NCI-H128 (cell line): ENCODE measurements at regions not wholly inside any gene's neighbourhood (a gene's known extent, or its start where the extent isn't known, plus 50 kb on each side); places are given as distances from the start of the nearest gene placed in this dataset.
A peak's percentile ranks its signal among the peaks of the same experiment; 100 is the strongest.

Experiments
- DNase-seq: peaks from one replicate; lab custom pipeline; 2025; ENCODE audit not compliant: unreplicated experiment; lab: John Stamatoyannopoulos, UW

- DNase-seq, result no peak
These were observed 769.1 kb downstream of the QKI start for GRCh38 chr6:164183556-164184123.

- no peak for DNase-seq
These were observed 764.3 kb downstream of the QKI start for GRCh38 chr6:164178679-164179332.

GRCh38 chr6:164169355-164169754, 754.8 kb downstream of the QKI start:
- no peak for DNase-seq

- DNase-seq, result no peak
These were observed 754.1 kb downstream of the QKI start for GRCh38 chr6:164168595-164168994.

- DNase-seq, result no peak
These were observed 753.4 kb downstream of the QKI start for GRCh38 chr6:164167873-164168405.

GRCh38 chr6:164166996-164167395, 752.5 kb downstream of the QKI start:
- DNase-seq, result no peak

GRCh38 chr6:164166515-164166914, 752.0 kb downstream of the QKI start:
- no peak for DNase-seq

GRCh38 chr6:164164876-164165275, 750.4 kb downstream of the QKI start:
- DNase-seq, result no peak

- DNase-seq, result no peak
These were observed 748.7 kb downstream of the QKI start for GRCh38 chr6:164163239-164163638.

- no peak for DNase-seq
These were observed 744.5 kb downstream of the QKI start for GRCh38 chr6:164159061-164159460.

- DNase-seq, result no peak
These were observed 740.1 kb downstream of the QKI start for GRCh38 chr6:164154588-164154987.

GRCh38 chr6:164152611-164153010, 738.1 kb downstream of the QKI start:
- no peak for DNase-seq

- DNase-seq, result no peak
These were observed 736.9 kb downstream of the QKI start for GRCh38 chr6:164151161-164152120.

- no peak for DNase-seq
These were observed 735.7 kb downstream of the QKI start for GRCh38 chr6:164150232-164150631.

GRCh38 chr6:164148788-164149187, 734.3 kb downstream of the QKI start:
- DNase-seq, result no peak

- DNase-seq, result no peak
These were observed 729.8 kb downstream of the QKI start for GRCh38 chr6:164144316-164144715.

- DNase-seq, result no peak
These were observed 727.8 kb downstream of the QKI start for GRCh38 chr6:164142322-164142721.

GRCh38 chr6:164135511-164136132, 721.1 kb downstream of the QKI start:
- DNase-seq, result no peak

GRCh38 chr6:164133095-164133494, 718.6 kb downstream of the QKI start:
- DNase-seq, result no peak

GRCh38 chr6:164130585-164130984, 716.1 kb downstream of the QKI start:
- no peak for DNase-seq

- peak; percentile 7 for DNase-seq
These were observed 715.6 kb downstream of the QKI start for GRCh38 chr6:164130151-164130550.
